Testis (tissue), 2 donors: ENCODE measurements at regions not wholly inside any gene's neighbourhood (a gene's known extent, or its start where the extent isn't known, plus 50 kb on each side); places are given as distances from the start of the nearest gene placed in this dataset.

ENCODE experiments used
- DNase-seq: peaks from one replicate; pipeline ENCODE4 v3.0.0-alpha.2; 2019
- H3K27ac ChIP-seq, 2 donors: fragments of 200-600 bp; sonication (generic); one replicate each; pipeline ENCODE4 v1.5.1; 2019
- H3K27me3 ChIP-seq: fragments of 200-600 bp; sonication (generic); one replicate; pipeline ENCODE4 v1.5.1; 2019
- H3K36me3 ChIP-seq: fragments of 200-600 bp; sonication (generic); one replicate; pipeline ENCODE4 v1.5.1; 2017; ENCODE audit warnings: low read depth; ENCODE audit errors: missing control alignments
- H3K4me1 ChIP-seq: fragments of 200-600 bp; sonication (generic); one replicate; pipeline ENCODE4 v1.5.1; 2019
- H3K4me3 ChIP-seq, 2 donors: fragments of 200-600 bp; sonication (generic); one replicate each; pipeline ENCODE4 v1.5.1; 2017 to 2019
- H3K9me3 ChIP-seq: fragments of 200-600 bp; sonication (generic); one replicate; pipeline ENCODE4 v1.5.1; 2017
- POLR2A ChIP-seq: fragments of 450-650 bp; IDR thresholded peaks from one replicate; pipeline ENCODE4 v1.6.1; 2017; ENCODE audit warnings: antibody characterized with exemption, mild to moderate bottlenecking, moderate library complexity
- WGBS, 2 donors: methylation state at CpG; one replicate each; pipeline ENCODE4 v1.1.5; 2018; 5-methylcytosine and 5-hydroxymethylcytosine counted together
- intact Hi-C: fragments of 100-400 bp; cut with DNase I; formaldehyde crosslinking; loops from one replicate; pipeline ENCODE4 v1.15.1; 2023; ENCODE audit warnings: low total_unique reads
- TF ChIP-seq, protein P1 (sequence below), 3 experiments: fragments of 450-650 bp in 2 of 3; fragments of 200-600 bp in 1 of 3; sonication (generic) in 1 of 3; IDR thresholded peaks; one replicate each; pipeline ENCODE4 v1.5.1; 2016 to 2019; ENCODE audit warnings: antibody characterized with exemption in 3 of 3, mild to moderate bottlenecking in 2 of 3, moderate library complexity in 1 of 3

DNA sequence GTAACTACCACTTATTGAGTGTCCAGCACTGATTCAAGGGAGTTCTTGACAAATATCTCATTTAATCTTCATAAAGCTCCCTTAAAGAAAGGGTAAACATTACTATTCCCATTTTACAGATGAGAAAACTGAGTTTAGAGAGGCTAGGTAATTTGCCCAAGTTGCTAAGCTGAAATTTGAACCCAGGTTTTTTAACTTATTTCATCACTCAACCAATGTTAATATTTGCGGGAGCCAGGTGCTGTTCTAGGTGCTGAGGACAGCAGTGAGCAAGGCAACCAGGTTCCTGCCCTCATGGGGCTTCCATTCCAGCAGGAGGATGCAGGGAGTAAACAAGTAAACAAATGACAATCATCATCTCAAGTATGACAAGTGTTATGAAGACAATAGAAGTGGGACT lies 104.0 kb upstream of the LHX1 start:
- intact Hi-C loops, result no loop called here
- WGBS, 2 donors, result 92 to 100% methylated on average over 1 of the region's 1 CpG

DNA sequence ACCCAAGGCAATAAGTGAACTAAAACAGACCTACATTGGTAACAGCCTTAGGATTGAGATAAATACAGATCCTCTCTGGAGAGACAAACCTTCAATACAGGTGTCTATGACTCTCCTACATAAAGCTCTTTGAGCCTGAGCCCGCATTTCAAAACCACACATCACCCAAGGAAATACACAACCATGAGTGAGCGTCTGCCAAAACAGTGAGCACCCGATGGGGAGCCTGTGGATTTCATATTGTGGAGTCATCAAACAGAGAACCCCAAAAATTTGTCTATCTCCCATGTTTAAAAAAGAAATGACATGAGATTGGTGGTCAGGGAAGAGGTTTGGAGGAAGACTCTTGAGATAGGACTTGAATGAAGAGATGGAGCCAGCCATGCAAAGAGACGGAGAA lies 102.2 kb upstream of the LHX1 start:
- DNase-seq, result no peak
- H3K4me1 ChIP-seq, result no peaks in the 10 kb centered on the region
- no peaks in the 10 kb centered on the region for H3K27me3 ChIP-seq
- no peak overlapping the region for H3K4me3 ChIP-seq
- intact Hi-C loops, result no loop called here
- TF ChIP-seq, protein P1, sequence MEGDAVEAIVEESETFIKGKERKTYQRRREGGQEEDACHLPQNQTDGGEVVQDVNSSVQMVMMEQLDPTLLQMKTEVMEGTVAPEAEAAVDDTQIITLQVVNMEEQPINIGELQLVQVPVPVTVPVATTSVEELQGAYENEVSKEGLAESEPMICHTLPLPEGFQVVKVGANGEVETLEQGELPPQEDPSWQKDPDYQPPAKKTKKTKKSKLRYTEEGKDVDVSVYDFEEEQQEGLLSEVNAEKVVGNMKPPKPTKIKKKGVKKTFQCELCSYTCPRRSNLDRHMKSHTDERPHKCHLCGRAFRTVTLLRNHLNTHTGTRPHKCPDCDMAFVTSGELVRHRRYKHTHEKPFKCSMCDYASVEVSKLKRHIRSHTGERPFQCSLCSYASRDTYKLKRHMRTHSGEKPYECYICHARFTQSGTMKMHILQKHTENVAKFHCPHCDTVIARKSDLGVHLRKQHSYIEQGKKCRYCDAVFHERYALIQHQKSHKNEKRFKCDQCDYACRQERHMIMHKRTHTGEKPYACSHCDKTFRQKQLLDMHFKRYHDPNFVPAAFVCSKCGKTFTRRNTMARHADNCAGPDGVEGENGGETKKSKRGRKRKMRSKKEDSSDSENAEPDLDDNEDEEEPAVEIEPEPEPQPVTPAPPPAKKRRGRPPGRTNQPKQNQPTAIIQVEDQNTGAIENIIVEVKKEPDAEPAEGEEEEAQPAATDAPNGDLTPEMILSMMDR (IDR thresholded peaks at IDR 0.05), result no peak
- TF ChIP-seq POLR2A, result no peak
- 67 to 95% methylated on average over 4 of the region's 4 CpGs for WGBS, 2 donors
- H3K36me3 ChIP-seq, result no peaks in the 10 kb centered on the region
- no peaks in the 10 kb centered on the region for H3K9me3 ChIP-seq
- no peak overlapping the region for H3K27ac ChIP-seq

More for the DNA sequence above, 104.0 kb upstream of the LHX1 start:
- no peaks in the 10 kb centered on the region for H3K27me3 ChIP-seq
- no peaks in the 10 kb centered on the region for H3K4me1 ChIP-seq
- no peaks in the 10 kb centered on the region for H3K9me3 ChIP-seq
- no peak overlapping the region for H3K4me3 ChIP-seq
- TF ChIP-seq, protein P1 (IDR thresholded peaks at IDR 0.05), result no peak
- no peaks in the 10 kb centered on the region for H3K36me3 ChIP-seq
- DNase-seq, result no peak
- H3K27ac ChIP-seq, result no peak overlapping the region

DNA sequence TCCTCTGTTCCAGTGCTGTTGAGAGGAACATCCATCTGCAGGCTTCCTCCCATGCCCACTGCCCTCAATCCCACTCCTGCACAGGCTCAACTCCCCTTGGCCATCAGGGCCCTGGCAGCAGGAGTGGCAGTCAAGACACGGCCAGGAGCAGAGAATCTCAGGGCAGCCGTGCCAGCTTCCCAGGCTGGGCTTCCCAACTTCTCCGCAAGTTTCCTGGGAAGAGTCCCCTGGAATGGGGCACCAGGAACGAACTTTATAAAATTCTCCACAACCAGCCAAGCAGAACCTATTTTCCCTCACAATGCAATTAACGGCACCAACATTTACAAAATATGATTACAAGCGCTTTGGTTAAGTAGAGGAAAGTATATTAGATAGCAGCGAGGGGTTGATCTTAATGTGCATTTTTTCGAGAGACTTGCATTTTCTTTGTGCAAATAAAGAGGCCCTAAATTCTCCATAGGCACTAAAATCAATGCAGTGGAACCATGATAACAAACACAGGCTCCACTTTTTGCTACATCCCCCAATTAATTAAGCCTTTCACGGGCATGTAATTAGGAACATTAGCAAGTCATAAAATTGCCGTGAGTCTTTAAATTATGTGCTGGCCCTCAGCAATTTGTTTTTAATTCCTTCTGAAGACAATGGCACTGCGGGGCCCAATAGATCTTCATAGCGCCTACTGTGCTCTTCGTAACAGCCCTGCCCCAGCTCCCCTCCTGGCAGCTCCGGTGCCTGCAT lies 99.9 kb upstream of the LHX1 start:
- no peaks in the 10 kb centered on the region for H3K27me3 ChIP-seq
- H3K36me3 ChIP-seq, result no peaks in the 10 kb centered on the region
- DNase-seq, result no peak
- WGBS, 2 donors, result 60 to 62% methylated on average over 14 of the region's 14 CpGs
- intact Hi-C loops, result no loop called here
- no peak overlapping the region for H3K27ac ChIP-seq
- H3K9me3 ChIP-seq, result no peaks in the 10 kb centered on the region
- TF ChIP-seq, protein P1 (IDR thresholded peaks at IDR 0.05), result no peak
- H3K4me3 ChIP-seq, result no peak overlapping the region
- no peaks in the 10 kb centered on the region for H3K4me1 ChIP-seq

DNA sequence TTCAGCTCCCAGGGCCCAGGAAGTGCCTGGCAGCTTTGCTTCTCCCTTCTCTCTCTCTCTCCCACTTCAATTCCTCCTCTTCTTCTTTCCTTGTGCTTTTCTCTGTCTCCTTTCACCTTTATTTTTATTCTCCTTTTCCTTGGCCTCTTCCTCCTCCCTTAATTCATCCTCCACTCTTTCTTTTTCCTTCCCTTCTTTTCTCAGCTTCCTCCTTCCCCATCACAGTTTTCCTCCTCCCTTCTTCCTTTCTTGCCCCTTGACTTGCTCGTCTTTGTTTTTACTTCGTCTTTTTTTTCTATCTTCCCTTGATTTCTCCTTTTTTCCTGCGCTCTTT lies 99.4 kb upstream of the LHX1 start:
- WGBS, 2 donors, result 73 to 75% methylated on average over 3 of the region's 3 CpGs
- Histone ChIP-seq H3K27ac (no peak overlapping the region), H3K9me3 (no peaks in the 10 kb centered on the region), H3K4me3 (no peak overlapping the region), H3K36me3 (no peaks in the 10 kb centered on the region), H3K4me1 (no peaks in the 10 kb centered on the region), H3K27me3 (no peaks in the 10 kb centered on the region)
- intact Hi-C loops, result no loop called here
- TF ChIP-seq, protein P1 (IDR thresholded peaks at IDR 0.05), result no peak
- TF ChIP-seq POLR2A, result no peak
- DNase-seq, result no peak

DNA sequence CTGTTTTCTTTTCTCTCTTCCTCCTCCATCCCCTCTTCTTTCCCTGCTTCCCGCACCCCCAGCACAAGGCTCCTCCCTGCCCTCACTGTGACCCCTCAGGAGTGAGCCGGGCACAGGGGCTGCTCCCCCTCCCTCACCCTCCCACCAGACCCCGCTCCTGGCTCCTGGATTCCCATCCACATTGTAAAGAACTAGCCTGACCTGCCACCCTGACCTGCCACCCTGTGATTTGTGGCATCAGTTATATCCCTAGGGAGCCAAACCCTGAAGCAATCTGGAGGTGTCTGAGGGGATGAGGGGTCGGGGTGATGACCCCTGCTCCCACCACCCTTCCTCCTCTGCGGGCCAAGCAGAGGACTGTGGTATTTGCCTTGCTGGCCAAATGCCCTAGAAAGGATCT lies 98.0 kb upstream of the LHX1 start:
- Histone ChIP-seq H3K36me3 (no peaks in the 10 kb centered on the region), H3K4me3 (no peak overlapping the region), H3K4me1 (no peaks in the 10 kb centered on the region), H3K27me3 (no peaks in the 10 kb centered on the region), H3K9me3 (no peaks in the 10 kb centered on the region), H3K27ac (no peak overlapping the region)
- DNase-seq, result no peak
- TF ChIP-seq, protein P1 (IDR thresholded peaks at IDR 0.05), result no peak
- no peak for TF ChIP-seq POLR2A
- 44 to 58% methylated on average over 3 to 5 of the region's 5 CpGs for WGBS, 2 donors
- intact Hi-C loops, result no loop called here
